Activated T-cell treated with anti-CD3 and anti-CD28 coated beads, Interleukin-2, amount 50 U/mL, for 72 hours (primary cell): ENCODE measurements at regions not wholly inside any gene's neighbourhood (a gene's known extent, or its start where the extent isn't known, plus 50 kb on each side); places are given as distances from the start of the nearest gene placed in this dataset.

Experiments
- ATAC-seq, 2 donors: fragments of 150-1000 bp; cut with Tn5 transposase; replicated peaks in 1 of 2; 2 replicates each; pipeline ENCODE4 v1.10.0; 2021; ENCODE audit warnings: moderate library complexity in 2 of 2, mild to moderate bottlenecking in 1 of 2
- DNase-seq, 2 donors: peaks; one replicate each; pipeline ENCODE4 v3.0.0; 2021 to 2022; ENCODE audit warnings: mixed read lengths in 1 of 2
- H3K27ac Mint-ChIP-seq: one replicate; pipeline ENCODE4 v1.8.0; 2022; ENCODE audit warnings: mild to moderate bottlenecking, moderate library complexity, mixed read lengths
- H3K27me3 Mint-ChIP-seq: one replicate; pipeline ENCODE4 v1.8.0; 2022; ENCODE audit warnings: low read depth, mixed read lengths
- H3K36me3 Mint-ChIP-seq, 2 donors: one replicate each; pipeline ENCODE4 v1.8.0; 2022; ENCODE audit warnings: mixed read lengths in 2 of 2, mild to moderate bottlenecking in 1 of 2; ENCODE audit not compliant: insufficient read depth in 2 of 2
- H3K4me1 Mint-ChIP-seq: one replicate; pipeline ENCODE4 v1.8.0; 2022; ENCODE audit warnings: low read depth, mixed read lengths
- H3K4me3 Mint-ChIP-seq, 2 donors: one replicate each; pipeline ENCODE4 v1.8.0; 2022; ENCODE audit warnings: mild to moderate bottlenecking in 2 of 2, mixed read lengths in 2 of 2, moderate library complexity in 2 of 2
- H3K9me3 Mint-ChIP-seq, 2 donors: one replicate each; pipeline ENCODE4 v1.8.0; 2022; ENCODE audit warnings: mixed read lengths in 2 of 2

DNA sequence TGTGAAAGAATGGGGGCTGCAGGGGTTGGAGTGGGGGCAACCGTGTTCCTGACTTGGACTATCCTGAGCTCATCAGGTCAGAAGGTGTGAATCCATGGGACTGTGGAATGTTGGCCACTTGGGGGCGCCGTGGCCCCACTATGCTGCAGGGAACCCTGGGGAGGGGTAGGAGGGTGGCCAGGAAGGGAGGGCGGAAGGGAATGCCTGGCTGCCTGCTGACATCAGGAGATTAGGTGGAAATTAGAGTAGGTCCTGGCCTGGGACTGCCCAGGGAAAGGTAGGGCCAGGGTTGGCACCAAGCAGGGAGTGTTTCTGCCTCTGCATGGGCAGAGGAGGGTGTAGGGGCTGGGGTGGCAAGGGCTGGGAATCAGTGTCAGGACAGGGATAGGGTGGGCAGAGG lies 65.8 kb upstream of the PRSS58 start:
- Mint-ChIP-seq H3K4me3 (peak overlapping the region in 1 of 2 donors; percentile 62), H3K4me1 (peaks cover 13% of the 10 kb centered on the region), H3K27me3 (peaks cover 23% of the 10 kb centered on the region), H3K27ac (no peak overlapping the region), H3K9me3 (no peaks in the 10 kb centered on the region), H3K36me3 (no peaks in the 10 kb centered on the region)
- ATAC-seq (peak; percentile 61 to 68), DNase-seq (peak; percentile 46 to 58)

DNA sequence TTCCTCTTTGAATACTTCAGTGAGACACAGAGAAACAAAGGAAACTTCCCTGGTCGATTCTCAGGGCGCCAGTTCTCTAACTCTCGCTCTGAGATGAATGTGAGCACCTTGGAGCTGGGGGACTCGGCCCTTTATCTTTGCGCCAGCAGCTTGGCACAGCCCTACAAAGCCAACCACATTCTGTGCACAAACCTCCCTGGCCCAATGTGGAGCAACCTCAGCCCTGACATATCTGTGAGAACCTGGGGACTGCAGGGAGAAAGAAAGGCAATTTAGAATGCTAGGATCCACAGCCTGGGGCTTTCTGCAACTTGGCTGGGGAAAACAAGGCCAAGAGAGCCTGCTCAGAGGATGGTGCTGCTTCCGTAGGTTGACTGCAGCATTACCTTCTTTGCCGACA lies 63.5 kb upstream of the PRSS58 start:
- H3K27me3 Mint-ChIP-seq, result peaks cover 24% of the 10 kb centered on the region
- peak overlapping the region; percentile 46 to 60 for H3K4me3 Mint-ChIP-seq
- no peak for DNase-seq
- peak overlapping the region; percentile 1 for H3K27ac Mint-ChIP-seq
- no peaks in the 10 kb centered on the region for H3K36me3 Mint-ChIP-seq
- H3K9me3 Mint-ChIP-seq, result no peaks in the 10 kb centered on the region
- no peak for ATAC-seq
- peaks cover 13% of the 10 kb centered on the region for H3K4me1 Mint-ChIP-seq

DNA sequence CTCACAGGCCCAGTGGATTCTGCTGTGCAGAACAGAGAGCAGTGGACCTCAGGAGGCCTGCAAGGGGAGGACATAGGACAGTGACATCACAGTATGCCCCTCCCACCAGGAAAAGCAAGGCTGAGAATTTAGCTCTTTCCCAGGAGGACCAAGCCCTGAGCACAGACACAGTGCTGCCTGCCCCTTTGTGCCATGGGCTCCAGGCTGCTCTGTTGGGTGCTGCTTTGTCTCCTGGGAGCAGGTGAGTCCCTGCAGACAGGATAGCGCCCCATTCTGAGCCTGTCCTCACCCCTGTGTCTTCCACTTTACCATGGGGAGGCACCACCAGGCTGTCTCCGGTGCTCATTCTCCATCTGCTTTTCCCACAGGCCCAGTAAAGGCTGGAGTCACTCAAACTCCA lies 63.0 kb upstream of the PRSS58 start:
- H3K4me1 Mint-ChIP-seq, result peaks cover 13% of the 10 kb centered on the region
- peaks cover 24% of the 10 kb centered on the region for H3K27me3 Mint-ChIP-seq
- no peak for DNase-seq
- H3K36me3 Mint-ChIP-seq, result no peaks in the 10 kb centered on the region
- peak overlapping the region; percentile 1 for H3K27ac Mint-ChIP-seq
- ATAC-seq, result peak in 1 of 2 donors; percentile 16
- no peaks in the 10 kb centered on the region for H3K9me3 Mint-ChIP-seq
- peak overlapping the region in 1 of 2 donors; percentile 46 for H3K4me3 Mint-ChIP-seq

GRCh38 chr7:142319970-142320369 lies 62.1 kb upstream of the PRSS58 start:
- ATAC-seq, result peak; percentile 72 to 77
- Mint-ChIP-seq H3K4me3 (peak overlapping the region; percentile 29 to 37), H3K4me1 (peaks cover 13% of the 10 kb centered on the region), H3K9me3 (no peaks in the 10 kb centered on the region), H3K27ac (peak overlapping the region; percentile 62), H3K27me3 (peaks cover 24% of the 10 kb centered on the region), H3K36me3 (no peaks in the 10 kb centered on the region)
- peak; percentile 44 to 55 for DNase-seq

DNA sequence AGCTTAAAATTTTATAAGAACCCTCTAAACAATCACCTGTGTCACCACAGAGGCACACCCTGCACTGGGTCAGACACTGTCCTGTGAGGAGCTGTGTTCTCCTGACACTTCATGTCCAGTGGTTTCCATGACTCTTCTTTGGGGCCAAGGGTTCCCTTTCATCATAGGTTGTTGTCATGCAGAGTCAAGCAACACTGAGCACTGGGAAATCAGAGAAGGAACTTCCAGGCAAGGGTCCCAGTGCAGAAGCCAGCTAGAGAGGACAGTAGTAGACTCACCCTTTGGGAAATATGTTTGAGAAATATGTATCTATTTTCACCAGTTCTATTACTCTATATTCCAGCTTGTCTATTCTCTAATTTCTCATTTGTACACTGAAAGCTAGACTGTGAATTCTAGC lies 56.4 kb upstream of the PRSS58 start:
- no peaks in the 10 kb centered on the region for H3K36me3 Mint-ChIP-seq
- DNase-seq, result no peak
- peaks cover 24% of the 10 kb centered on the region for H3K27me3 Mint-ChIP-seq
- H3K9me3 Mint-ChIP-seq, result no peaks in the 10 kb centered on the region
- H3K4me3 Mint-ChIP-seq, result no peak overlapping the region
- H3K27ac Mint-ChIP-seq, result no peak overlapping the region
- peaks cover 12% of the 10 kb centered on the region for H3K4me1 Mint-ChIP-seq
- ATAC-seq, result no peak

DNA sequence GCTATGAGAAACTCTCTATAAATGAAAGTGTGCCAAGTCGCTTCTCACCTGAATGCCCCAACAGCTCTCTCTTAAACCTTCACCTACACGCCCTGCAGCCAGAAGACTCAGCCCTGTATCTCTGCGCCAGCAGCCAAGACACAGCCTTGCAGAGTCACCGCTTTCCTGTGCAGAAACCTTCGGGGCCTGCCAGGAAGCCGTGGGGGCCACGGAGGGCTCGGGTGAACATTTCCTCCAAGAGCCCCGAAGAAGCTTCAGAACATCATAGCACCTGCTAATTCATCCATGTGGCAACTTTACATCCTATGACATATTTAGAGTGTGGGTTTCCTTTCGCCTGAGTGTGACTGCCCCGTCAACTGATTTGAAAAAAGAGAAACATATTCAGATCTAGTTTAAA lies 55.7 kb upstream of the PRSS58 start:
- Mint-ChIP-seq H3K9me3 (no peaks in the 10 kb centered on the region), H3K4me1 (peaks cover 12% of the 10 kb centered on the region), H3K27ac (no peak overlapping the region), H3K36me3 (no peaks in the 10 kb centered on the region), H3K4me3 (peak overlapping the region; percentile 41 to 72), H3K27me3 (peaks cover 24% of the 10 kb centered on the region)
- ATAC-seq (peak; percentile 60 to 80), DNase-seq (no peak)

GRCh38 chr7:142311876-142312275 lies 54.0 kb upstream of the PRSS58 start:
- Mint-ChIP-seq H3K4me3 (no peak overlapping the region), H3K27ac (no peak overlapping the region), H3K36me3 (no peaks in the 10 kb centered on the region), H3K4me1 (peaks cover 12% of the 10 kb centered on the region), H3K9me3 (no peaks in the 10 kb centered on the region), H3K27me3 (peaks cover 12% of the 10 kb centered on the region)
- DNase-seq (no peak), ATAC-seq (no peak)

- Mint-ChIP-seq H3K4me3 (peak overlapping the region in 1 of 2 donors; percentile 0), H3K4me1 (peaks cover 13% of the 10 kb centered on the region), H3K36me3 (no peaks in the 10 kb centered on the region), H3K27ac (no peak overlapping the region), H3K27me3 (peaks cover 12% of the 10 kb centered on the region), H3K9me3 (no peaks in the 10 kb centered on the region)
- ATAC-seq (no peak), DNase-seq (no peak)
These were observed 51.1 kb upstream of the PRSS58 start for GRCh38 chr7:142308918-142309317.

DNA sequence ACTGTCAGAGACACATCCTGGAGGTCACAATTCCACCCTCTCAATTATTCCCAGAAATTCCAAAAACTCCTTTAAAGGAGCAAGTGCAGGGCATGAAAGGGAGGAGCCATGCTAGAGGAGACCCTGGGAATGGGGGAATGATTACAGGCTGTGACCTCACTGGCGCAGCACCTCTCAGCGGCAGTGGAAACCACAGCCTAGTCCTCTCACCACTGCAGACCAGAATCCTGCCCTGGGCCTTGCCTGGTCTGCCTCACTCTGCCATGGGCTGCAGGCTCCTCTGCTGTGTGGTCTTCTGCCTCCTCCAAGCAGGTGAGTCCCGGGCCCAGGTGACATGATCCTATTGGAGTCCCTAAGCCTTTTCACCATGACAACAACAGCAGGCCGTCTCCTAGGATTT lies 50.5 kb upstream of the PRSS58 start:
- no peak overlapping the region for H3K4me3 Mint-ChIP-seq
- H3K9me3 Mint-ChIP-seq, result no peaks in the 10 kb centered on the region
- no peak overlapping the region for H3K27ac Mint-ChIP-seq
- ATAC-seq, result peak in 1 of 2 donors; percentile 26
- DNase-seq, result no peak
- H3K27me3 Mint-ChIP-seq, result peaks cover 12% of the 10 kb centered on the region
- H3K36me3 Mint-ChIP-seq, result no peaks in the 10 kb centered on the region
- peaks cover 12% of the 10 kb centered on the region for H3K4me1 Mint-ChIP-seq
